Heart right ventricle (tissue), 16 donors: ENCODE measurements at regions not wholly inside any gene's neighbourhood (a gene's known extent, or its start where the extent isn't known, plus 50 kb on each side); places are given as distances from the start of the nearest gene placed in this dataset.

ENCODE experiments used
- ATAC-seq, 8 donors: fragments of 200-7000 bp; cut with Tn5 transposase; one replicate each; pipeline ENCODE4 v1.9.1; 2020; ENCODE audit warnings: mild to moderate bottlenecking in 8 of 8, moderate library complexity in 8 of 8, moderate number of reproducible peaks in 1 of 8
- DNase-seq, 2 donors: peaks; one replicate each; pipeline ENCODE4 v3.0.0-alpha.2; 2020
- H3K27ac ChIP-seq, 10 donors: fragments of 200-600 bp; sonication (generic) in 2 of 10; one replicate each; pipeline versions ENCODE4 v1.5.0 to v1.8.0; 2020 to 2022; ENCODE audit warnings: mild to moderate bottlenecking in 3 of 10
- H3K27me3 ChIP-seq, 7 donors: fragments of 200-600 bp; one replicate each; pipeline ENCODE4 v1.8.0; 2021 to 2022; ENCODE audit warnings: mild to moderate bottlenecking in 2 of 7
- H3K36me3 ChIP-seq, 9 donors: fragments of 200-600 bp; sonication (generic) in 1 of 9; one replicate each; pipeline versions ENCODE4 v1.5.0 to v1.8.0; 2020 to 2022; ENCODE audit warnings: mild to moderate bottlenecking in 2 of 9
- H3K4me1 ChIP-seq, 9 donors: fragments of 200-600 bp; sonication (generic) in 1 of 9; one replicate each; pipeline versions ENCODE4 v1.5.0 to v1.8.0; 2020 to 2022; ENCODE audit warnings: mild to moderate bottlenecking in 4 of 9
- H3K4me3 ChIP-seq, 10 donors: fragments of 200-600 bp; sonication (generic) in 2 of 10; one replicate each; pipeline versions ENCODE4 v1.5.0 to v1.8.0; 2020 to 2022; ENCODE audit warnings: mild to moderate bottlenecking in 7 of 10, moderate library complexity in 2 of 10
- H3K9me3 ChIP-seq, 11 donors: fragments of 200-600 bp in 10 of 11; sonication (generic) in 2 of 11; one replicate each; pipeline versions ENCODE4 v1.5.0 to v1.8.0; 2013 to 2022; ENCODE audit warnings: mild to moderate bottlenecking in 2 of 11, control low read depth in 1 of 11, moderate library complexity in 1 of 11
- CTCF ChIP-seq, 9 donors: fragments of 200-600 bp; sonication (generic) in 2 of 9; IDR thresholded peaks; one replicate each; pipeline versions ENCODE4 v1.5.0 to v1.8.0; 2021 to 2022; ENCODE audit warnings: antibody characterized with exemption in 9 of 9, mild to moderate bottlenecking in 5 of 9, moderate library complexity in 1 of 9
- WGBS, 2 donors: extraction: QIAGEN DNeasy Blood & Tissue Kit; methylation state at CpG; one replicate each; pipeline ENCODE4 v1.1.7; 2013; ENCODE audit warnings: inconsistent platforms in 1 of 2; 5-methylcytosine and 5-hydroxymethylcytosine counted together
- intact Hi-C, 10 donors: fragments of 100-400 bp; cut with DNase I; formaldehyde crosslinking; loops; one replicate each; pipeline versions ENCODE4 v1.11.1 to v1.14.2; 2022
- donor health status: Arrhythmogenic right ventricular cardiomyopathy.
- donor health status: ischemic (EF 13 %, LVEDD 7.1; RV severe dilation, severe dysfunction).
- donor health status: healthy with polysubstance abuse.
- donor health status: DM: no; HTN: yes; CAD: no.
- donor health status: DM: no; HTN: no; CAD: no.
- donor health status: ischemic (EF 25% LVEDD 6.9; RV normal size, moderate dysfunction).
- donor health status: ischemic (EF 25% LVEDD 5.7; RV mildly dilated, moderate dysfunction).
- donor health status: healthy.
- donor health status: DM: yes; HTN: yes; CAD: no.
- donor health status: Ischemic cardiomyopathy.
- donor health status: ischemic (EF 35%, LVEDD 5.7; RV mildly dilated, moderate dysfunction).
- donor health status: nonischemic (EF 11% LVEDD 7.7; RV severe dilation, severe dysfunction).
- donor health status: DM: yes; HTN: yes; CAD: no.
- donor health status: PGD.
- donor health status: ischemic (EF 29% LVEDD 5.4; RV normal size, mild dysfunction).
- donor health status: nonischemic (EF 23%, LVEDD 6.1; RV moderate dilation, normal function).

- intact Hi-C loops: no loop called here
- no peak for TF ChIP-seq CTCF (IDR thresholded peaks at IDR 0.05)
- Histone ChIP-seq H3K4me1 (no peaks in the 10 kb centered on the region), H3K27me3 (no peaks in the 10 kb centered on the region), H3K27ac (no peak overlapping the region), H3K4me3 (no peak overlapping the region), H3K36me3 (no peaks in the 10 kb centered on the region), H3K9me3 (no peaks in the 10 kb centered on the region)
- ATAC-seq: no peak
- DNase-seq: no peak
- WGBS, 2 donors: 45 to 67% methylated on average over 3 of the region's 3 CpGs
These were observed 680.6 kb upstream of the NECTIN3 start for GRCh38 chr3:110391042-110391441.

GRCh38 chr3:110391640-110392395 lies 679.8 kb upstream of the NECTIN3 start:
- no peak for ATAC-seq
- TF ChIP-seq CTCF (IDR thresholded peaks at IDR 0.05): no peak
- intact Hi-C loops: no loop called here

GRCh38 chr3:110393941-110394340 lies 677.7 kb upstream of the NECTIN3 start:
- intact Hi-C loops: no loop called here
- DNase-seq (no peak), ATAC-seq (no peak)
- Histone ChIP-seq H3K9me3 (peaks cover 0 to 6% (median 0%) of the 10 kb centered on the region in 11 donors), H3K36me3 (no peaks in the 10 kb centered on the region), H3K27ac (no peak overlapping the region), H3K27me3 (no peaks in the 10 kb centered on the region), H3K4me1 (no peaks in the 10 kb centered on the region), H3K4me3 (no peak overlapping the region)
- TF ChIP-seq CTCF (IDR thresholded peaks at IDR 0.05): no peak
- whole genome bisulfite sequencing, 2 donors: 35 to 77% methylated on average over 2 of the region's 2 CpGs

More at GRCh38 chr3:110391640-110392395, 679.8 kb upstream of the NECTIN3 start:
- Histone ChIP-seq H3K4me1 (no peaks in the 10 kb centered on the region), H3K4me3 (no peak overlapping the region), H3K36me3 (no peaks in the 10 kb centered on the region), H3K27ac (no peak overlapping the region), H3K9me3 (no peaks in the 10 kb centered on the region), H3K27me3 (no peaks in the 10 kb centered on the region)
- DNase-seq: no peak
- 78 to 88% methylated on average over 7 of the region's 7 CpGs for WGBS, 2 donors

GRCh38 chr3:110397115-110397514 lies 674.5 kb upstream of the NECTIN3 start:
- ATAC-seq (no peak), DNase-seq (no peak)
- Histone ChIP-seq H3K4me1 (no peaks in the 10 kb centered on the region), H3K27ac (no peak overlapping the region), H3K27me3 (no peaks in the 10 kb centered on the region), H3K9me3 (peaks cover 0 to 26% (median 7%) of the 10 kb centered on the region in 11 donors), H3K36me3 (no peaks in the 10 kb centered on the region), H3K4me3 (no peak overlapping the region)
- no peak for TF ChIP-seq CTCF (IDR thresholded peaks at IDR 0.05)
- 53 to 69% methylated on average over 1 of the region's 1 CpG for WGBS, 2 donors
- intact Hi-C loops: no loop called here
